Pancreas (tissue), 10 donors: ENCODE measurements at regions not wholly inside any gene's neighbourhood (a gene's known extent, or its start where the extent isn't known, plus 50 kb on each side); places are given as distances from the start of the nearest gene placed in this dataset.
"Not testable (repeated sequence)": the region's sequence is repeated elsewhere in the genome, so short reads cannot be mapped to it uniquely, and the experiment has no call there.

ENCODE experiments used
- ATAC-seq, 4 donors: fragments of 200-7000 bp; cut with Tn5 transposase; one replicate each; pipeline versions ENCODE4 v1.8.0 to v1.9.1; 2020; ENCODE audit warnings: mild to moderate bottlenecking in 4 of 4, moderate library complexity in 4 of 4
- DNase-seq, 6 donors: peaks; one replicate each; pipeline ENCODE4 v3.0.0-alpha.2; 2020
- FAIRE-seq: peaks from 2 replicates; lab custom pipeline; 2012; peaks lifted over from hg19 to GRCh38; lab: Jason Lieb, UNC
- H3K27ac ChIP-seq, 4 donors: fragments of 200-600 bp; sonication (generic); 1 replicate in 3 of 4; 2 replicates in 1 of 4; pipeline versions ENCODE4 v1.5.0 to v1.8.0; 2020
- H3K27me3 ChIP-seq, 4 donors: fragments of 200-600 bp; one replicate each; pipeline ENCODE4 v1.8.0; 2021
- H3K36me3 ChIP-seq, 3 donors: fragments of 200-600 bp; sonication (generic) in 1 of 3; one replicate each; pipeline versions ENCODE4 v1.5.0 to v1.8.0; 2020 to 2021
- H3K4me1 ChIP-seq, 3 donors: fragments of 200-600 bp; one replicate each; pipeline ENCODE4 v1.8.0; 2021
- H3K4me3 ChIP-seq, 4 donors: fragments of 200-600 bp; sonication (generic) in 2 of 4; one replicate each; pipeline versions ENCODE4 v1.5.0 to v1.8.0; 2020 to 2021
- H3K9me3 ChIP-seq, 4 donors: fragments of 200-600 bp; one replicate each; pipeline ENCODE4 v1.8.0; 2021
- WGBS, 2 donors: extraction: QIAGEN DNeasy Blood & Tissue Kit; methylation state at CpG; one replicate each; pipeline ENCODE4 v1.1.7; 2013; 5-methylcytosine and 5-hydroxymethylcytosine counted together
- intact Hi-C, 3 donors: fragments of 100-400 bp; cut with DNase I; formaldehyde crosslinking; loops; one replicate each; pipeline versions ENCODE4 v1.11.1 to v1.14.2; 2022
- TF ChIP-seq, protein P1 (sequence below), 4 donors: fragments of 200-600 bp; sonication (generic) in 3 of 4; IDR thresholded peaks; one replicate each; pipeline versions ENCODE4 v1.5.0 to v1.8.0; 2021; ENCODE audit warnings: antibody characterized with exemption in 4 of 4
- donor health status: healthy with polysubstance abuse.
- donor health status: DM: no; HTN: no; CAD: no; lungs with moderate emphysema.
- donor health status: DM: no; HTN: no; CAD: no.
- donor health status: control.
- donor health status: control.
- donor health status: Bipolar disorder and iron deficiency.
- donor health status: DM: yes; HTN: yes; CAD: no.
- donor health status: DM: no; HTN: no; CAD: no.
- donor health status: DM: no; HTN: no; CAD: no.
- donor health status: DM: yes; HTN: yes; CAD: no.

DNA sequence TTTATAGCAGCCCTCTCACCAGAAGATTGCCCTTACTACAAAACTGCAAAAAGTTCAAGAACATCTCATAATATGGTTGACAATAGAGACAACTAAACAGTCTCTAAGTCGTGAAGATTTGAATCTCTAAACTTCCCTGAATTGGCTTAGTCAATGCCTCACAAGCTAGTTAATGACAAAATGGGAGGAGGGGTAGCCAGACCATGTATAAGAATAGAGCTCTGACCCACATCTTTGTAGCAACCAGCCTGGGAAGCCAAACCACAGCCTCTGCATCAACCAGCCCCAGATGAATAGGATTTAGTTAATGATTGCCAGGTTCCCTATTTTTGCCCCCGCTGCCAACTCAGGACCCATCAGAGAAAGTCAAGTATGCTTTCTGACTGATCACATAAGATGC is 1265.9 kb upstream of the PCDH10 start:
- H3K4me1 ChIP-seq, H3K4me3 ChIP-seq, H3K9me3 ChIP-seq, H3K36me3 ChIP-seq, ATAC-seq, H3K27ac ChIP-seq, intact Hi-C loops, H3K27me3 ChIP-seq, DNase-seq, FAIRE-seq: not testable (repeated sequence)
- WGBS, 2 donors = 35 to 64% methylated on average over 2 of the region's 2 CpGs

- H3K9me3 ChIP-seq, H3K4me3 ChIP-seq, H3K36me3 ChIP-seq, H3K27ac ChIP-seq, ATAC-seq, intact Hi-C loops, H3K27me3 ChIP-seq, DNase-seq, H3K4me1 ChIP-seq: not testable (repeated sequence)
- FAIRE-seq = peak; percentile 80
- WGBS, 2 donors = 50 to 77% methylated on average over 2 of the region's 2 CpGs
Observed at GRCh38 chr4:131925662-131926061, 1223.4 kb upstream of the PCDH10 start.

GRCh38 chr4:131967646-131968045 is 1181.4 kb upstream of the PCDH10 start:
- intact Hi-C loops, H3K36me3 ChIP-seq, ATAC-seq, DNase-seq, H3K4me3 ChIP-seq, H3K4me1 ChIP-seq, H3K27me3 ChIP-seq, H3K27ac ChIP-seq, FAIRE-seq, H3K9me3 ChIP-seq: not testable (repeated sequence)

DNA sequence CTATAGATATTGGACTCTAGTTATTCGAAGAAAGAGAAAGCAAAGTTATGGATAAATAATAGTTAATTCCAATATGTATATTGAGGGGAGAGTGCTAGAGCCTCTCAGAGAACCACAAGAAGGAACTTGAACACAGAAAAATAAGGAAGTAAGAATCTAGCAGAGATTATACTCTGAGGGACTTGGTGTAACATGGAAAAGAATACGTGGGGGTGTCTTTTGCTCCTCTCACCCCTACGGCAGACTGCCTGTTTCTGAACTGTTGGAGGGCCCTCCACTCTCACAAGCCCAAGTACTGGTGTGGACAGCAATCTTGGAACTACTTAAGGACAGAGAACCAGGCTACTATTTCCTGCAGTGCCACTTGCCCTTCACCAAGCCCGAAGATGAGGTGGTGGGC is 1174.4 kb upstream of the PCDH10 start:
- H3K27ac ChIP-seq = no peak overlapping the region
- H3K27me3 ChIP-seq = peaks cover 0 to 3% (median 0%) of the 10 kb centered on the region in 4 donors
- H3K36me3 ChIP-seq = no peaks in the 10 kb centered on the region
- no peak for FAIRE-seq
- H3K4me3 ChIP-seq = peak overlapping the region in 1 of 4 donors; percentile 30
- no peak for DNase-seq
- WGBS, 2 donors = 41 to 54% methylated on average over 4 of the region's 4 CpGs
- H3K4me1 ChIP-seq = no peaks in the 10 kb centered on the region
- intact Hi-C loops = no loop called here
- no peaks in the 10 kb centered on the region for H3K9me3 ChIP-seq
- TF ChIP-seq, protein P1, sequence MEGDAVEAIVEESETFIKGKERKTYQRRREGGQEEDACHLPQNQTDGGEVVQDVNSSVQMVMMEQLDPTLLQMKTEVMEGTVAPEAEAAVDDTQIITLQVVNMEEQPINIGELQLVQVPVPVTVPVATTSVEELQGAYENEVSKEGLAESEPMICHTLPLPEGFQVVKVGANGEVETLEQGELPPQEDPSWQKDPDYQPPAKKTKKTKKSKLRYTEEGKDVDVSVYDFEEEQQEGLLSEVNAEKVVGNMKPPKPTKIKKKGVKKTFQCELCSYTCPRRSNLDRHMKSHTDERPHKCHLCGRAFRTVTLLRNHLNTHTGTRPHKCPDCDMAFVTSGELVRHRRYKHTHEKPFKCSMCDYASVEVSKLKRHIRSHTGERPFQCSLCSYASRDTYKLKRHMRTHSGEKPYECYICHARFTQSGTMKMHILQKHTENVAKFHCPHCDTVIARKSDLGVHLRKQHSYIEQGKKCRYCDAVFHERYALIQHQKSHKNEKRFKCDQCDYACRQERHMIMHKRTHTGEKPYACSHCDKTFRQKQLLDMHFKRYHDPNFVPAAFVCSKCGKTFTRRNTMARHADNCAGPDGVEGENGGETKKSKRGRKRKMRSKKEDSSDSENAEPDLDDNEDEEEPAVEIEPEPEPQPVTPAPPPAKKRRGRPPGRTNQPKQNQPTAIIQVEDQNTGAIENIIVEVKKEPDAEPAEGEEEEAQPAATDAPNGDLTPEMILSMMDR (IDR thresholded peaks at IDR 0.05) = no peak
- peak in 1 of 4 donors; percentile 12 for ATAC-seq

- intact Hi-C loops, H3K36me3 ChIP-seq, H3K27ac ChIP-seq, H3K27me3 ChIP-seq, H3K9me3 ChIP-seq, H3K4me1 ChIP-seq, FAIRE-seq: not testable (repeated sequence)
- H3K4me3 ChIP-seq = peak overlapping the region in 1 of 4 donors; percentile 30
- WGBS, 2 donors = 28 to 62% methylated on average over 61 of the region's 63 CpGs
- peak in 2 of 6 donors; percentile 15 to 23 for DNase-seq
- peak in 1 of 4 donors; percentile 60 for ATAC-seq
Observed at GRCh38 chr4:131975276-131976132, 1173.6 kb upstream of the PCDH10 start.

DNA sequence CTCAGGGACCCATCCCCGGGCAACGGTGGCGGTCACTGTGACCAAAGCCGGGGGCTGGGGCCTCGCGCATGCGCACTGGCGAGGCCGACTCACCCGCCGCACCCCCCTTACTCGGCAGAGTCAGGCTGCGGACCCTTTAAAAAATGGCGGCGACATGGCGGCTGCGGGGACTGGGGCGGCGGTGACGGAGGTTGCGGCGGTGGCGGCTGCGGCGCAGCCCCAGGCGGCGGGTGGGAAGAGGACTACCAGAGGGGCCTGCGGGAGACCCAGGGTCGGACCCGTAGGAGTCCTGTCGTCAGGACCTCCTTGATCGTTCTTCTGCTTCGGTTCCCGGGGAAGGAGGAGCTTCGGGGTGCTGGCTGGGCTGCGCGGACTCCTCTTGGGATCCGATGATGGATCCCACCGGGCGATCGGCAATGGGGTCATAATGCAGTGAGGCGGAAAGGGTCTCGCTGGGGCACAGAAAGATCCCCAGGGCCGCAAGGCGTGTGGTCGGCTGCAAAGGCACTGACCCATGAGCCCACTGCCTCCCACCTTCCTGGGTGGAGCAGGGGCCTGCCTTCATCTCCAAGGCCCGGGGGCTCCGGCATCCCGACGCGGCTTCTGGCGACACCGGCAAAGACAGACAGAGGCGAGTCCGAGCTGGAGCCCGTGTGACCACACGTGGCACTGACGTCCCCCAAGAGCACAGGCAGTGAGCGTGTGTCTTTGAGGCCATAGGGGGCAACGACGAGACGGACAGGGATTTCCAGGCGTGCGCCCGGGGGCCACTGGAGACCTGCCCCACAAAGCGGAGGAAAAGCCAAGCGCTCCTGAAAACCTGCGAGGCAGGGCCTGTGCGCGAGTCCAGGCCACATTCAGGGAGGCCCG is 1172.7 kb upstream of the PCDH10 start:
- H3K36me3 ChIP-seq, H3K27ac ChIP-seq, H3K4me1 ChIP-seq, intact Hi-C loops, H3K27me3 ChIP-seq, FAIRE-seq, ATAC-seq, H3K9me3 ChIP-seq: not testable (repeated sequence)
- H3K4me3 ChIP-seq = peak overlapping the region in 1 of 4 donors; percentile 30
- DNase-seq = peak in 5 of 6 donors; percentile 22 to 65 (median 43)
- 71 to 82% methylated on average over 65 to 67 of the region's 71 CpGs for WGBS, 2 donors

- no peak overlapping the region for H3K27ac ChIP-seq
- intact Hi-C loops = no loop called here
- DNase-seq (peak in 1 of 6 donors; percentile 44), ATAC-seq (no peak), FAIRE-seq (no peak)
- H3K27me3 ChIP-seq = peaks cover 0 to 3% (median 0%) of the 10 kb centered on the region in 4 donors
- H3K4me3 ChIP-seq = no peak overlapping the region
- no peaks in the 10 kb centered on the region for H3K4me1 ChIP-seq
- TF ChIP-seq, protein P1 (IDR thresholded peaks at IDR 0.05) = no peak
- 87 to 95% methylated on average over 18 of the region's 18 CpGs for WGBS, 2 donors
- no peaks in the 10 kb centered on the region for H3K36me3 ChIP-seq
- H3K9me3 ChIP-seq = no peaks in the 10 kb centered on the region
Observed at GRCh38 chr4:131978120-131978519, 1171.0 kb upstream of the PCDH10 start.
